GM23338 (cell line): ENCODE measurements at regions not wholly inside any gene's neighbourhood (a gene's known extent, or its start where the extent isn't known, plus 50 kb on each side); places are given as distances from the start of the nearest gene placed in this dataset.

Experiments used
- ATAC-seq: fragments of 200-7000 bp; cut with Tn5 transposase; 3 replicates; pipeline ENCODE4 v1.9.1; 2020
- DNase-seq: peaks from one replicate; pipeline ENCODE4 v3.0.0-alpha.2; 2015; ENCODE audit warnings: low spot score
- H2AFZ ChIP-seq: fragments of 200-600 bp; sonication (generic); 2 replicates; pipeline ENCODE4 v1.8.0; 2016; ENCODE audit warnings: antibody characterized with exemption, mild to moderate bottlenecking, moderate library complexity
- H3F3A ChIP-seq: fragments of 200-600 bp; sonication (generic); replicated peaks from 2 replicates; pipeline ENCODE4 v1.8.0; 2017; ENCODE audit warnings: antibody characterized with exemption, mixed run types, low read depth
- H3K27ac ChIP-seq: fragments of 200-600 bp; sonication (generic); 2 replicates; pipeline ENCODE4 v1.6.1; 2016; ENCODE audit warnings: low read depth
- H3K27me3 ChIP-seq: fragments of 200-600 bp; sonication (generic); 2 replicates; pipeline ENCODE4 v1.8.0; 2016; ENCODE audit warnings: mild to moderate bottlenecking, mixed run types, moderate library complexity; ENCODE audit not compliant: insufficient read depth
- H3K36me3 ChIP-seq: fragments of 200-600 bp; sonication (generic); 2 replicates; pipeline ENCODE4 v1.8.0; 2016; ENCODE audit warnings: mild to moderate bottlenecking; ENCODE audit not compliant: insufficient read depth
- H3K4me1 ChIP-seq: fragments of 200-600 bp; sonication (generic); 2 replicates; pipeline ENCODE4 v1.8.0; 2016; ENCODE audit warnings: mild to moderate bottlenecking, moderate library complexity; ENCODE audit not compliant: insufficient read depth
- H3K4me2 ChIP-seq: fragments of 200-600 bp; sonication (generic); 2 replicates; pipeline ENCODE4 v1.7.1; 2017; ENCODE audit warnings: mixed run types
- H3K4me3 ChIP-seq: fragments of 200-600 bp; sonication (generic); 2 replicates; pipeline ENCODE4 v1.6.1; 2016; ENCODE audit warnings: mixed run types
- H3K79me2 ChIP-seq: fragments of 200-600 bp; sonication (generic); replicated peaks from 2 replicates; pipeline ENCODE4 v1.8.0; 2017; ENCODE audit warnings: mild to moderate bottlenecking; ENCODE audit not compliant: insufficient read depth
- H3K9me2 ChIP-seq: fragments of 200-600 bp; sonication (generic); 2 replicates; pipeline ENCODE4 v1.8.0; 2017; ENCODE audit not compliant: insufficient read depth
- H4K20me1 ChIP-seq: fragments of 200-600 bp; sonication (generic); replicated peaks from 2 replicates; pipeline ENCODE4 v1.8.0; 2017; ENCODE audit warnings: mild to moderate bottlenecking; ENCODE audit not compliant: insufficient read depth
- H3K27ac Mint-ChIP-seq: 2 replicates; pipeline ENCODE4 v1.8.0; 2020; ENCODE audit warnings: inconsistent platforms, mild to moderate bottlenecking, moderate library complexity, mixed read lengths
- H3K27me3 Mint-ChIP-seq: 3 replicates; pipeline ENCODE4 v1.8.0; 2022; ENCODE audit warnings: low read depth, mild to moderate bottlenecking, moderate library complexity, mixed read lengths, inconsistent platforms; ENCODE audit not compliant: insufficient read depth, poor library complexity
- H3K36me3 Mint-ChIP-seq: 3 replicates; pipeline ENCODE4 v1.8.0; 2021; ENCODE audit warnings: low read depth, mild to moderate bottlenecking, inconsistent platforms, moderate library complexity, mixed read lengths
- H3K4me1 Mint-ChIP-seq: 3 replicates; pipeline ENCODE4 v1.8.0; 2020; ENCODE audit warnings: mild to moderate bottlenecking, inconsistent platforms, mixed read lengths
- H3K4me3 Mint-ChIP-seq: 3 replicates; pipeline ENCODE4 v1.8.0; 2021; ENCODE audit warnings: moderate library complexity, mild to moderate bottlenecking, inconsistent platforms, mixed read lengths
- H3K9me3 Mint-ChIP-seq: 3 replicates; pipeline ENCODE4 v1.8.0; 2020; ENCODE audit warnings: moderate library complexity, mild to moderate bottlenecking, inconsistent platforms, mixed read lengths
- CTCF ChIP-seq, 2 experiments: fragments of 200-600 bp in 1 of 2; sonication (generic) in 1 of 2; conservative IDR thresholded peaks; 2 replicates each; pipeline versions ENCODE4 v1.5.1 to v1.6.1; 2016 to 2017; ENCODE audit warnings: antibody characterized with exemption in 2 of 2, low read depth in 2 of 2, mild to moderate bottlenecking in 2 of 2, moderate library complexity in 1 of 2
- EZH2 ChIP-seq: fragments of 200-600 bp; sonication (generic); IDR thresholded peaks from one replicate; pipeline ENCODE4 v1.8.0; 2017; ENCODE audit warnings: antibody characterized with exemption, mild to moderate bottlenecking, low read depth; ENCODE audit not compliant: unreplicated experiment
- JUNB ChIP-seq: IDR thresholded peaks from one replicate; pipeline ENCODE4 v1.6.1; 2016; ENCODE audit warnings: antibody characterized with exemption; ENCODE audit not compliant: unreplicated experiment
- STAT1 ChIP-seq: IDR thresholded peaks from one replicate; pipeline ENCODE4 v1.6.1; 2016; ENCODE audit warnings: antibody characterized with exemption; ENCODE audit not compliant: unreplicated experiment
- ZNF331 ChIP-seq: fragments of 250-450 bp; sonication (Bioruptor Pico); IDR thresholded peaks from 2 replicates; pipeline ENCODE4 v1.5.0; 2020; ENCODE audit warnings: low read depth, mild to moderate bottlenecking, moderate library complexity
- TF ChIP-seq, protein P1 (sequence below): fragments of 250-450 bp; sonication (Bioruptor Pico); IDR thresholded peaks from 2 replicates; pipeline ENCODE4 v1.5.0; 2020; ENCODE audit warnings: mild to moderate bottlenecking, moderate library complexity

DNA sequence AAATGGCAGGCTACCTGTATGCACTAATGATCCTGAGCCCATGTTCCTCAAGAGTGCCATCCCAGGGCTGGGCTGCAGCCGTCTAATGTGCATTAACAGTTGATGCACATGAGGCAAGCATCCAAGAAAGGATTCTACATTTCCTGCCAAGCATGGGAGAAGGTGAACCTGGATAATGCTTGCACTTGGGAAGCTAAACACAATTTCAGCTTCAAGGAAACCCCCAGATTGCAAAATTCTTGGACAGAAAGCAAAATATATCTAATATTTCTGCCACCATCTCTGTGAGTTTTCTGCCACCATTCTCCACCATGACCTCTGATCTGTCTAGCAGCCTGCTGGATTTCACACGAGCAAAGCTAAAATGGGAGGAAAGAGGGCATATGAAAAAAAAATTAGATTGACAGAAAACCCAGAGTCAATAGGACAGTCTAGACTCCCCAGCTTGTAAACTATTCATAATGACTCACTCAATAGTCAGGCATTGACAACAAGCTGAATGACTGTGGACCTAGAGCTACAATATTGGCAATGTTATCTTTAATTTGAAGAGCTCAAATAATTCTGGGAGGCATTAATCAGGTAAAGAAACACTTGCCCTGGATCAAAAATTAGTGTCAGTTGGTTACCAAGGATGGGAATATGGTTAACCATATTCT lies 91.9 kb upstream of the BCL2L14 start:
- H4K20me1 ChIP-seq, result no peaks in the 10 kb centered on the region
- H3K27me3 ChIP-seq, result no peaks in the 10 kb centered on the region
- no peaks in the 10 kb centered on the region for H3K4me1 Mint-ChIP-seq
- TF ChIP-seq JUNB, result no peak
- TF ChIP-seq EZH2, result no peak
- TF ChIP-seq CTCF (conservative IDR thresholded peaks at IDR 0.05; ENCODE audit: low read depth in 2 of 2), result no peak
- TF ChIP-seq, protein P1, sequence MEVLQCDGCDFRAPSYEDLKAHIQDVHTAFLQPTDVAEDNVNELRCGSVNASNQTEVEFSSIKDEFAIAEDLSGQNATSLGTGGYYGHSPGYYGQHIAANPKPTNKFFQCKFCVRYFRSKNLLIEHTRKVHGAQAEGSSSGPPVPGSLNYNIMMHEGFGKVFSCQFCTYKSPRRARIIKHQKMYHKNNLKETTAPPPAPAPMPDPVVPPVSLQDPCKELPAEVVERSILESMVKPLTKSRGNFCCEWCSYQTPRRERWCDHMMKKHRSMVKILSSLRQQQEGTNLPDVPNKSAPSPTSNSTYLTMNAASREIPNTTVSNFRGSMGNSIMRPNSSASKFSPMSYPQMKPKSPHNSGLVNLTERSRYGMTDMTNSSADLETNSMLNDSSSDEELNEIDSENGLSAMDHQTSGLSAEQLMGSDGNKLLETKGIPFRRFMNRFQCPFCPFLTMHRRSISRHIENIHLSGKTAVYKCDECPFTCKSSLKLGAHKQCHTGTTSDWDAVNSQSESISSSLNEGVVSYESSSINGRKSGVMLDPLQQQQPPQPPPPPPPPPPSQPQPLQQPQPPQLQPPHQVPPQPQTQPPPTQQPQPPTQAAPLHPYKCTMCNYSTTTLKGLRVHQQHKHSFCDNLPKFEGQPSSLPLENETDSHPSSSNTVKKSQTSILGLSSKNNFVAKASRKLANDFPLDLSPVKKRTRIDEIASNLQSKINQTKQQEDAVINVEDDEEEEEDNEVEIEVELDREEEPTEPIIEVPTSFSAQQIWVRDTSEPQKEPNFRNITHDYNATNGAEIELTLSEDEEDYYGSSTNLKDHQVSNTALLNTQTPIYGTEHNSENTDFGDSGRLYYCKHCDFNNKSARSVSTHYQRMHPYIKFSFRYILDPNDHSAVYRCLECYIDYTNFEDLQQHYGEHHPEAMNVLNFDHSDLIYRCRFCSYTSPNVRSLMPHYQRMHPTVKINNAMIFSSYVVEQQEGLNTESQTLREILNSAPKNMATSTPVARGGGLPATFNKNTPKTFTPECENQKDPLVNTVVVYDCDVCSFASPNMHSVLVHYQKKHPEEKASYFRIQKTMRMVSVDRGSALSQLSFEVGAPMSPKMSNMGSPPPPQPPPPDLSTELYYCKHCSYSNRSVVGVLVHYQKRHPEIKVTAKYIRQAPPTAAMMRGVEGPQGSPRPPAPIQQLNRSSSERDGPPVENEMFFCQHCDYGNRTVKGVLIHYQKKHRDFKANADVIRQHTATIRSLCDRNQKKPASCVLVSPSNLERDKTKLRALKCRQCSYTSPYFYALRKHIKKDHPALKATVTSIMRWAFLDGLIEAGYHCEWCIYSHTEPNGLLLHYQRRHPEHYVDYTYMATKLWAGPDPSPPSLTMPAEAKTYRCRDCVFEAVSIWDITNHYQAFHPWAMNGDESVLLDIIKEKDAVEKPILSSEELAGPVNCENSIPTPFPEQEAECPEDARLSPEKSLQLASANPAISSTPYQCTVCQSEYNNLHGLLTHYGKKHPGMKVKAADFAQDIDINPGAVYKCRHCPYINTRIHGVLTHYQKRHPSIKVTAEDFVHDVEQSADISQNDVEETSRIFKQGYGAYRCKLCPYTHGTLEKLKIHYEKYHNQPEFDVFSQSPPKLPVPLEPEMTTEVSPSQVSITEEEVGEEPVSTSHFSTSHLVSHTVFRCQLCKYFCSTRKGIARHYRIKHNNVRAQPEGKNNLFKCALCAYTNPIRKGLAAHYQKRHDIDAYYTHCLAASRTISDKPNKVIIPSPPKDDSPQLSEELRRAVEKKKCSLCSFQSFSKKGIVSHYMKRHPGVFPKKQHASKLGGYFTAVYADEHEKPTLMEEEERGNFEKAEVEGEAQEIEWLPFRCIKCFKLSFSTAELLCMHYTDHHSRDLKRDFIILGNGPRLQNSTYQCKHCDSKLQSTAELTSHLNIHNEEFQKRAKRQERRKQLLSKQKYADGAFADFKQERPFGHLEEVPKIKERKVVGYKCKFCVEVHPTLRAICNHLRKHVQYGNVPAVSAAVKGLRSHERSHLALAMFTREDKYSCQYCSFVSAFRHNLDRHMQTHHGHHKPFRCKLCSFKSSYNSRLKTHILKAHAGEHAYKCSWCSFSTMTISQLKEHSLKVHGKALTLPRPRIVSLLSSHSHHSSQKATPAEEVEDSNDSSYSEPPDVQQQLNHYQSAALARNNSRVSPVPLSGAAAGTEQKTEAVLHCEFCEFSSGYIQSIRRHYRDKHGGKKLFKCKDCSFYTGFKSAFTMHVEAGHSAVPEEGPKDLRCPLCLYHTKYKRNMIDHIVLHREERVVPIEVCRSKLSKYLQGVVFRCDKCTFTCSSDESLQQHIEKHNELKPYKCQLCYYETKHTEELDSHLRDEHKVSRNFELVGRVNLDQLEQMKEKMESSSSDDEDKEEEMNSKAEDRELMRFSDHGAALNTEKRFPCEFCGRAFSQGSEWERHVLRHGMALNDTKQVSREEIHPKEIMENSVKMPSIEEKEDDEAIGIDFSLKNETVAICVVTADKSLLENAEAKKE (CRISPR knock-in tag), result no peak
- no peak for TF ChIP-seq STAT1
- no peak for TF ChIP-seq ZNF331 (CRISPR knock-in tag)
- H3K27ac ChIP-seq, result no peak overlapping the region
- DNase-seq, result no peak
- no peaks in the 10 kb centered on the region for H3K36me3 Mint-ChIP-seq
- peaks cover 1% of the 10 kb centered on the region for H3K27me3 Mint-ChIP-seq
- H3K4me3 Mint-ChIP-seq, result no peak overlapping the region
- H3K36me3 ChIP-seq, result no peaks in the 10 kb centered on the region
- H2AFZ ChIP-seq, result no peak overlapping the region
- 0 out of 2 replicates have a peak, but pooled peaks cover 8% of the 10 kb centered on the region for H3K9me2 ChIP-seq
- no peak overlapping the region for H3K4me2 ChIP-seq
- no peak for ATAC-seq
- no peaks in the 10 kb centered on the region for H3K4me1 ChIP-seq
- H3K9me3 Mint-ChIP-seq, result no peaks in the 10 kb centered on the region
- H3K4me3 ChIP-seq, result no peak overlapping the region
- no peaks in the 10 kb centered on the region for H3K79me2 ChIP-seq
- no peak overlapping the region for H3K27ac Mint-ChIP-seq
- no peaks in the 10 kb centered on the region for H3F3A ChIP-seq
